HG03354 (cell line): ENCODE measurements at regions not wholly inside any gene's neighbourhood (a gene's known extent, or its start where the extent isn't known, plus 50 kb on each side); places are given as distances from the start of the nearest gene placed in this dataset.

Source experiments
- ATAC-seq: cut with Tn5 transposase; IDR thresholded peaks from one replicate; pipeline ENCODE4 v1.9.1; 2021; ENCODE audit warnings: mild to moderate bottlenecking; ENCODE audit not compliant: unreplicated experiment, poor library complexity, severe bottlenecking

DNA sequence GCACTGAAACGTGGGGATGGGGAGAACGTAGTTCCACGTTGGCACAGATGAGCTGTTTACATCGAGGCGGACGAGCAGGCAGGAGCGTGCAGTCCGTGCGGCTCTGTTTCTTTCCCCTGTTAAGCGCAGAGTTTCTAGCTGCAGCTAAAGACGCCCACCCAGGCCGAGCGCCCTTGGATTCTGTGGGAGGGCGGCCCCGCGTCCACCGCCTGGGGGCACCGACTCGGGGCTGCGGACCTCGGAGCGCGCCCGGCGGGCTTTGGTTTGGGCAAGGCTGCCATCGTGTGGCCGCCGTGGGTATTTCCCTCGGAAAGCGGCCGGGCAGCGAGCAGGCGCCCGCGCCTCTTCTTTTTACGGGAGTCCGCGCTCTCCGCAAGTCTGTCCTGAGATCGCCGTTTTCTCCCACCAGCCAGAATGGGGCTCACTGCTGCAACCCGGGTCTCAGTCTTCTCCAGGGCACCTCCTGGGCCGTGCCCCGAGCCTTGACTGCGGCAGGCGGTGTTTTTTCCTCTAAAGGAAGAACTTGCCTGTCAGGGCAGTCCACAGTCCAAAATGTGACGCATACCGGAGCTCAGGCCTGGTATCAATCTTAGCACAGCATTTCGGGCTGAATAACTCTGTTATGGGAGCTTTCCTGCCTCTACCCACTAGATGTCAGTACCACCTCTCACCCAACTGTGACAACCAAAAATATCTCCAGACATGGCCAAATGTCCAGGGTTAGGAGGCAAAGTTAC lies 219.9 kb upstream of the IGF1R start:
- ATAC-seq: peak; percentile 95

DNA sequence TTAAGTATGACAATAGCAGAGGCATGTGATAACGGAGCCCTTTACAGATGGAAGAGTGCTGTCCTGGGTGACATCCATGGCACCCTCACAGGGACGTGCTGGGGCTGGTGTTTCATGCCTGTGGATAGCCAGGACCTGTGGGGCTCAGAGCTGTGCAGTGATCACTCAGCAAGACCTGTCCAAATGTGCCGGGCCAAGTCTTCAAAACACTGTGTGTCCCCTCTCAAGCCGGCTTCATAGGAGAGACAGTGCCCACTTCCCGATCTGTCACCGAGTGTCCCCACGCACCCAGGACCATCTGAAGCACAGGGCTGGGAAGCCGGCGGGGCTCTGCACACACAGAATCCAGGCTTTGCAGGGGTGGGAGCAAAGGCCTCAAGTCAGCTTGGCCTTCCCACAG lies 217.2 kb upstream of the IGF1R start:
- no peak for ATAC-seq

DNA sequence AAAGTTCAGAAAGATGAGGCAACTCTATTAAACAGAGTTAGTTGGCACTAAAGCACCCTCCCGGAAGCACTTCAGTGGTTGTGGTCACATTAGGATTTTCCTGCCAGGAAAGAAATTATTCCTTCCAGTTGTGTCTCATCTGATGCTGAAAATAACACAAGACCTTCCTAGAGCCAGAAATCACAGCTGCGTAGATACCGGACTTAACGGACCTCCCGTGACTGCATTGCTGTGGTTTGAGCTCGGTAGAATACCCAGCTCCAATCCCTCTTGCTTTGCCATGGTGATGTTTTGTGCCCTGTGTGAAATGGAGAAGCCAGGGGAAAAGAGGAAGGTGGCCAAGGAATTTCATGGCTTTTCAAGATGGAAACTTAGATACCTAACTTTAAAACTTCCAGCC lies 215.0 kb upstream of the IGF1R start:
- no peak for ATAC-seq

DNA sequence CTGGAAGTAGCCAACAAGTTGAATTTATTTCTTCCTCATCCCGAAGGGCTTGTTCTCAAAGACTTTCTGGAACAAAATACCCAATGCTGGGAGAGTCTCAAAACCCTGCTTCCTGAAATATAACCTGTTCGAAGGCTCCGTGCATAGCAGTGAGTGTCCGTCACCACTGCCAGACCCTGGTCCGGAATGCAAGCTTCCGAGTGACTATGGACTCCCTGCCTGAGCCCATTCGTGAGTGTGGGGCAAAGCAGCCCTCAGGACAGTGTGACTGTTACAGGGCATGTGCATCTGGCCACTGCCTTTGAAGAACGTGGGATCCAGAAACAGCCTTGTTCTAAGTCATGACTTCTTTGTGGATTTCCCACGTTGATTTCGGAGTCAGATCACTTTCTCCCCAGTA lies 214.5 kb upstream of the IGF1R start:
- ATAC-seq: no peak

DNA sequence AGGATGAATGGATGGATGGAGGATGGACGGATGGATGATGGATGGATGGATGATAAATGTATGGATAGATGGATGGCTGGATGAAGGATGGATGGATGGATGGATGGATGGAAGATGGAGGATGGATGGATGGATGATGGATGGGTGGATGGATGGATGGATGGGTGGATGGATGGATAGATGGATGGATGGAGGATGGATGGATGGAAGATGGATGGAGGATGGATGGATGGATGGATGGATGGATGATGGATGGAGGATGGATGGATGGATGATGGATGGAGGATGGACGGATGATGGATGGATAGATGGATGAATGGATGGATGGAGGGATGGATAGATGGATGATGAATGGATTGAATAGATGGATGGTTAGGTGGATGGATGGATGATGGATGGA lies 210.6 kb upstream of the IGF1R start:
- no peak for ATAC-seq

DNA sequence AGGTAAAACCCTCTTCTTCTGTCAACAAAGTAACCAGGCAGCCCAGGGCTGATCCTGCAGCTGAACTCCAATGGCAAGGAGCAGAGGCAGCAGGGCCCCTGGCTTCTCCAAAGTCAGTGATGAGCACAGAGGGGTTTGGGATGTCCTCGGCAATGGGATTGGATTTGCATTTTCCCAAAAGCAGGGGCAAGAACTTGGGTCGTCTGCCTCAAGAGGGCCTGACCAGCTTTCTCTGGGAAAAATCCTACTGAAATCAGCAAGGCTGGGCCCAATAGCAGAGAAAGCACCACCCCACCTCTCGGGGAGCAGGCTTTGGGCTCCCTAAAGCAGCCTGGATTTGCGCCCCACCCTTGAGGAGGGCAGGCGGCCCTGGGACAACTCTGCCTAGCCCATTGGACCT lies 210.0 kb upstream of the IGF1R start:
- no peak for ATAC-seq

DNA sequence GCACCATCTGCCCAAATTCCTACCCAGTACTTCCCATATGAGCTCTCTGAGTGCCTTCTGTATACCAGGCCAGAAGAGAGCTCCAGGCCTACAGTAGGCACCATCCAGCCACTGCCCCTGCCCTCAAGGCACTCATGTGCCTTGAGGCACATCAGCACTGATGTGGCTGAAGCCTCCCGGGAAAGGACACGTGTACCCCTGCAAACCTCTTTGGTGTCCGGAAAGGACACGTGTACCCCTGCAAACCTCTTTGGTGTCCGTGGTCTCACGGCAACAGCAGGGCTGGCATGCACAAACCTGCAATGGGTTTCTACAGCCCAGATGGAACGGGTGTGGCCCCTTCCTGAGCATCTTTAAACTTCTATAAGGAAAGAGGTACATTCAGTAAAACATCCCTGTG lies 209.4 kb upstream of the IGF1R start:
- ATAC-seq: no peak

DNA sequence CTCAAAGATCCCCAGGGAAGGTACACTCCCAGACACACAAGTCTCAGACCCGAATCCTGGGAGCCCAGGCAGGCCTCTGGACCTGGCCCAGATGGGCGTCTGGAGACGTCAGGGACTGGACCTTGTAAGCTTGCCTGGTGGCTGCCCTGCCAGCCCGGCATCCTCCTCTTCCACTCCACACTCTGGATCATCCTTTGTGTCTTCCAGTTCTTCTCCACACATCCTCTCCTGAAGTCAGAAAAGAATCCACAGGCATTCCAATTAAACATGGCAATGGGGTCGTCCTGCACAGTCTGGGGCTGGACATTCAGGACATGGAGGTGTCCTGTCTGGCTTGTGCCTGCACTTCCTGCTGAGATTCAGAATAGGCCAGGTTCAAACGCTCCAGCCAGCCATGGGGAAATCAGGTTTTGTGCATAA lies 208.8 kb upstream of the IGF1R start:
- no peak for ATAC-seq

DNA sequence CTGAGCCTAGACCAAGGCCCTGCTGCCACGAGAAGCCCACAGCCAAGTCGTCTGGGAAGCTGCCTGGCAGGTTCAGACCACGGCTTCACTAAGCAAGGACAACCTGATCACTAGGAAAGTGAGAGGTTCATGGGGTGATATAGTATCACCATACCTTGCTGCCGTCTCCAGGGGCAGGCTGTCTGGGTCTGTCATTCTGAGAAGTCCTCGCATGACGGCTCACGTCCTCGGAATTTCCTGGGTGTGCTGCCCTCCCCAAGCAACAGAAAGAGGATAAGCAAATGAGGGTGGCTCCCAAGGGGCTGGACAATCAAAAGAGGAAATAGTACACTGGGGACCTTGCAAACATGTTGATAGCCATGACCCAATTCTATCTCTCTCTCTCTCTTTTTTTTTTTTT lies 207.4 kb upstream of the IGF1R start:
- peak; percentile 52 for ATAC-seq

DNA sequence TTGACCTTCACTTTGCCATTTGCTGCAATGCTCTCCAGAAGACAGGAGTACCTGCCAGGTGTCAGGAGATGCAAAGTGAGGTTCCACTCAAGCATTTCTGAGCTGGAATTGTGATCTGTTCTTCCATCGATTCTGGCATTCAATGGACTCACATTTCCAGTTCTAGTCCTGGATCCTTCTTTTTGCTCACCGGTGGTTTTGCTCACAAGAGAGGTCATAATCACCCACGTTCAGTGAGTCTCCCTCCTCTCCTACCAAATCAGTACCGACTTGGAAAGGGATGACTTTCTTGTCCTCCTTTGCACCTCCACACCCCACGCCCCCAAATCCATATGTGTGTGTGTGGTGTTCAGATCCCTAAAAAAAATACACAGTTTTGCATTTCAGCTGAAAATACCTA lies 206.7 kb upstream of the IGF1R start:
- ATAC-seq: no peak

DNA sequence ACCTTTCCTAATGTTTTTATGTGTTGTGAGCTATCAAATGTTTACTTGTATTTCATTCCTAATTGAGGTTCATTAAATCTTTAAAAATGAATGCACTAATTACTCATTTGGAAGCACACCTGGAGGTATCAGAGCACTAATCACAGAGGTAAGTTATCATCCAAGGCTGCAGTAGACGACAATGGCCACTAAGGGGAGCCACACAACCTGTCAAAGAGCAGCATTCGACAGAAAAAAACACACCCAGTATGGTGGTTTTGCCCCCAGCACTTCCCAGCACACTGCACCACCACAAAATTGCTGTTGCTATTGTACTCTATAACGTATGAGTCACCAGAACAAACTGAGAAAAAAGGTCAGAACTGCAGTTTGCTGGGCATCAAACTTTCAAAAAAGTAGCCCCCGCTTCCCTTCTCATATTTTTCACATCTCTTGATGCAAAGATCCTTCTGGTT lies 205.9 kb upstream of the IGF1R start:
- ATAC-seq: peak; percentile 88

DNA sequence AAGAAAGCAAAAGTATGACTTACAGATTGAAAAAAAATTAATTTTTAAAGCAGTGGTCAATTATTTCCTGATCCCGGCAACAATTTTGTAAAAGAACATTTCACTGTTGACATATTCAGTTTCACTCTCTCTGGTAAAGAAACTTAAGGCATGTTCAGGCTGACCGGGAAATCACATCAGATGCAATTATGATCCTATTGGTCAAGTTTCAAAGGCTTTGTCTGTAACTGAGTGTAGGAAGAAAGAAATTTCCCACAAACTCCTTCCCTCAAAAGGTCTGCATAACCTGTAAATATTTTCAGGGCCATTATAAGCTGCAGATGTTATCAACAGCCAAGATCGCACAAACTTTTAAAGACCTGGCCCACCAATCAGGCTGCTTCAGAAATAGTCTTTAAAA lies 205.4 kb upstream of the IGF1R start:
- ATAC-seq: no peak

DNA sequence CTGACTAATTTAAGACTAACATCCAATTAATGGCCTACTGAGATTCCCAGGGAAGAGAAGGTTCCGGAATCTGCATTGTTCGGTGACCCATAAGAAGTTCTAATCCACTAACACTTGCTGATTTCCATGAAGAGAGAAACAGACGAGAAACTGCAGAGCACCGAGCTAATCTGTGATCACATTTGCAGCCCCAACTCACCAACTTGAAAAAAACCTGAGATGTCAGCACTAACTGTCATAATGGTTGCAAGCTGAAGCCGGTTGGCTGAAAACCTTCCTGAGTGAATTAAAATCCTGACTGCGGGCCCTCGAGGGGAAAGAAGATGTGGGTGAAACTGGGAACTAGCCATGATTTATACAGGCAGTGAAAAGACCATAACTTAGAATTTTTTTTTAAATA lies 204.8 kb upstream of the IGF1R start:
- ATAC-seq: no peak

DNA sequence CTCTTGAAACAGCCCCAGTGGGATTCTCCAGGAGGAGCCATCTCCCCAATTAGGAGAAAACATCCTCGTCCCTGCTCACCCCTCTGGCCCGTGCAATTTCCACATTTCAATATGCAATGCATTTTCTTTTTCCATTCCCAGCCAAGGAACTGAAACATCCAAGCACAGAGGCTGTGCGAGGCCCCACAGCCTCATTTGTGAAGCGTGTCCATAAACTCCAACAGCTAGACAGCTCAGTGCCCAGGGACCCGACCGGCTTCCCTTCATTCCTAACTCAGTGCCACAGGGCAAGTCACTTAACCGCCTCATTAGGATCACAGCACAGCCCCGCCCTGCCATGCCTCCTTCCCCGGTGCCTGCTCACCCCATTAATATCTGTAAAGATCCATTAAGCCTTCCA lies 204.2 kb upstream of the IGF1R start:
- ATAC-seq: no peak

DNA sequence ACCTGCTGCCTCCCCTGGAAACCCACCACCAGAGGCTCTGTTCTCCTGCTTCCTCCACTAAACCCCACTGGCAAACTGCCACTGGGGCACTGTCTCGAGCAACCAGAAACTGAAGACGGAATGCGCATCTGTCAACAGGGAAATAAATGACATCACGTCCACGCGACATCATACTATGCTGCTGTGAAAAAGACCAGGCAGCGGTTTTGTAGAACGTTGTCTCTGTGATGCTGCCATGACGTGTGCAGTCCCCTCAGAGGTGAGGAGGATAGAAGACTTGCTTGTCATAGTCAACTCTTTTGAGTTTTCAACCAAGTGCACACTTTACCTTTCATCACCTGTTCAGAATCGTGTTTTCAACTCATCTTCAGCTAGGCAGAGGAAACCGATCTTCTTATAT lies 203.0 kb upstream of the IGF1R start:
- ATAC-seq: no peak

DNA sequence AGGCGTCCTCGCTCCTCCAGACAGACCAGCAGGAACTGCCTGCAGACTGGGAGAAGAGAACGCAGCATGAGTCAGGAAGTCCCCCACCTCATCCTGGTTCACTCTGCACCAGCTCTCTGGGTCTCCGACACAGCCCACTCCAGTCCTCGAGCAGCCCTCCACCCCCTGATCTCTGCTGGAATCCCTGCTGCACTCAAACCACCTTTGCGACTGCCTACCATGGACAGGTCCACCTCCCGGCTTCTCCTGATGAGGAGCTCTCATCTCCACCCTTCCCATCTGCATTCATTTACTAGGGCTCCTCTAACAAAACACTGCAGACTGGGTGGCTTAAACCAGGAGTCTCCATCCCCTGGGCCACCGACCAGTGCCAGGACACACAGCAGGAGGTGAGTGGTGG lies 202.3 kb upstream of the IGF1R start:
- ATAC-seq: no peak

DNA sequence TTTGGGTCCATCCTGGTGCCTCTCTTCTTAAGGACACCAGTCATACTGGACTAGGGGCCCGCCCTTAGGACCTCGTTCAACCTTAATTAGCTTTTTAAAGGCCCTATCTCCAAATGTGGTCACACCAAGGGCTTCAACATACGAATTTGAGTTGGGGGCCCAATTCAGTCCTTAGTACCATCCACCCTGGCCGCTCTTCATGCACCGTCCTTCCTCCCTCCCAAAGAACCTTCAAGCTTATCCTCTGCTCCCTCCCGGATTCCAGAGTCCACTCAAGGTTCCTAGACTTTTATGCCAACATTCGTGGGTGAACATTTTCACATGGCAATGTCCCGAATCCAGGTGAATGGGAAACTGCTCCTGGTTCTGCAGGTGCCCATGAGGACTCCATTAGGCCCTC lies 201.3 kb upstream of the IGF1R start:
- ATAC-seq: no peak

DNA sequence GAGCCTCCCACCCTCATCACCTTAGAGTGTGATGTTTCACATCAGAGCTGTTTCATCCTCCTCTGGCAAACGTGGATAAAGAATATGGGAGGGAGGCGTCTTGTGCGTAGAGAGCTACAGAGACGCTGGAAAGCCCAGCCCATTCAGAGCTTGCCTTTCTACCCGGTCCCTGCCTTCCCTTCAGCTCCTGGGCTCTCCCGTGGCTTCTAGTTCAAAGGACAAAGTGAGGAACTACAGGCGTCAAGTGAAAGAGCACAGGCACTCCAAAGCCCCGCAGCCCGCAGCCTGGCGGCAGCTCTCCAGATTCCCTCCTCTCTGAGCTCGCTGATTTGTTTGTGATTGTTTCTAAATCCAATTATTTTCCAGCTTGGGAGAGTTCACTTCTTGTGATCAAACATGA lies 197.1 kb upstream of the IGF1R start:
- no peak for ATAC-seq

DNA sequence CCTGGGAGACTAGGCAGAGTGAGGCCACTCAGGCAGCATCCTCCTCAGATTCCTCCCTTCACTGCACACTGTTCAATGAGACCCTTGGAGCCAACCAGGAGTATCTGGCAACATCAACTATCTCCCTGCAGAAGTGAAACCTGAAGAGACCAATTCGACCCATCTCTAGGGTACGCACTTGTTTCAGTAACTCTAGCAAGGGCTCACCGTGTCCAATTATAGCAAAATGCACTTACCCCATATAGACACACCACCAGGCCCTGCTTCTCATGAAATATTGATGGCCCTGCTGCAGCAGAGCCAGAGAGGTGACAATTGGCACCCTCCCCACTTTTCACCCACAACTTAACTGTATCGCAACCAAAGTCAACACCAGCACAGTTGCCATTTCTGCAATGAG lies 196.1 kb upstream of the IGF1R start:
- ATAC-seq: no peak

DNA sequence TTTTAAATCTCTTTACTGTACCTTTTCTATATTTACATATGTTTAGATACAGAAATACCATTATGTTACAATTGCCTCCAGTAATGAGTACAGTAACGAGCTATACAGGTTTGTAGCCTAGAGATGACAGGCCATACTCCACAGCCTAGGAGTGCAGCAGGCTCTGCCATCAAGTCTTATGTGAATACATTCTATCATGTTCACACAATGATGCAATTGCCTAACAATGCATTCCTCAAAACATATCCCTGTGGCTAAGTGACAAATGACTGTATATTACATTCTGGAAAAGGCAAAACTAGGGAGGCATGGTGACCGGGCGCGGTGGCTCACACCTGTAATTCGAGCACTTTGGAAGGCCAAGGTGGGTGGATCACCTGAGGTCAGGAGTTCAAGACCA lies 192.4 kb upstream of the IGF1R start:
- ATAC-seq: no peak

DNA sequence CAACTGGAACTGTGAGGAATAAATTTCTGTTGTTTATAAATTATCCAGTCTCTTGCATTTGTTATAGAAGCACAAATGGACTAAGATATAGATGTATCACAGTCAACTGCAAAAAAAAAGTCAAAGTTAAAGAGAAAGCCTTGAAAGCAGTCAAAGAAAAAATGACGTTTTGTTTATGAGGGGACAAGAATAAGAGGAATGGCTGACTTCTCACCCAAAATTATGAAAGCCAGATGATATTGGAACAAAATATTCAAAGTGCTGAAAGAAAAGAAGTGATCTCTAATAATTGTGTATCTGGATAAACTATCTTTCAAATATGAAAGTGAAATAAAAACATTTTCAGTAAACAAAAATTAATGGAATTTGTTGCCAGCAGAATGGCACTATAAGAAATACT lies 171.8 kb upstream of the IGF1R start:
- ATAC-seq: no peak

DNA sequence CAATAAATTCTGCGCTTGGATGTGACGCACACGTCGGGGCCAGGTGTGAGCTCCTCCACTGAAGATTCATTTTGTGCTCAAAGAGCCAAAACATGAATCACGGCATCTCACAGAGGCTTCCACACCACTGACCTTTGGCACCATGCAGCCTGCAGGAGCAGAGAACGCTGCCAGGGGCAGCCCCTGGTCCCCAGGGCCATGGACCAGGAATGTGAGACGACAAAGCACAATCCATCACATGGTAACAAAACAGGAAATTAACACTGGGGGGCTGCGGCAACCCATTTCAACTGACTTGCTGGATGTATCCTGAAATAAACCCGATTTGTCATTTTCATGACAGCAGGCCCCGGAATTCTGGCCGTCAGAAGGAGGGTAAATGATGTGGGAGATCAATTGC lies 167.5 kb upstream of the IGF1R start:
- no peak for ATAC-seq
